ENCODE measurements at regions not wholly inside any gene's neighbourhood (a gene's known extent, or its start where the extent isn't known, plus 50 kb on each side); places are given as distances from the start of the nearest gene placed in this dataset.

GRCh38 chr2:199014226-199014625 lies 443.5 kb downstream of the SATB2 start:
- no peak overlapping the region for H3K4me3 ChIP-seq
- H3K27ac ChIP-seq: no peak overlapping the region
- no peak for DNase-seq (ENCODE audit: extremely low spot score in 2 of 2)
- intact Hi-C loops (cut with DNase I): no loop called here
- TF ChIP-seq POLR2A (IDR thresholded peaks at IDR 0.05) (no peak), POLR2AphosphoS5 (IDR thresholded peaks at IDR 0.05; ENCODE audit: insufficient read depth in 1 of 2, low read depth in 1 of 2) (no peak), CTCF (IDR thresholded peaks at IDR 0.05) (no peak)
- H3K4me1 ChIP-seq: no peaks in the 10 kb centered on the region
- no peaks in the 10 kb centered on the region for H3K27me3 ChIP-seq
- no peaks in the 10 kb centered on the region for H3K36me3 ChIP-seq
- no peaks in the 10 kb centered on the region for H3K9me3 ChIP-seq

GRCh38 chr2:199011908-199012307 lies 445.8 kb downstream of the SATB2 start:
- Histone ChIP-seq H3K9me3 (no peaks in the 10 kb centered on the region), H3K36me3 (no peaks in the 10 kb centered on the region), H3K27ac (no peak overlapping the region), H3K4me1 (no peaks in the 10 kb centered on the region), H3K27me3 (no peaks in the 10 kb centered on the region), H3K4me3 (no peak overlapping the region)
- no peak for DNase-seq (ENCODE audit: extremely low spot score in 2 of 2)
- intact Hi-C loops (cut with DNase I): no loop called here
- TF ChIP-seq CTCF (IDR thresholded peaks at IDR 0.05) (no peak), POLR2A (IDR thresholded peaks at IDR 0.05) (no peak), POLR2AphosphoS5 (IDR thresholded peaks at IDR 0.05; ENCODE audit: insufficient read depth in 1 of 2, low read depth in 1 of 2) (no peak)

- TF ChIP-seq CTCF (IDR thresholded peaks at IDR 0.05) (no peak), POLR2A (IDR thresholded peaks at IDR 0.05) (no peak), POLR2AphosphoS5 (IDR thresholded peaks at IDR 0.05; ENCODE audit: insufficient read depth in 1 of 2, low read depth in 1 of 2) (no peak)
- intact Hi-C loops (cut with DNase I): no loop called here
- Histone ChIP-seq H3K27me3 (no peaks in the 10 kb centered on the region), H3K36me3 (no peaks in the 10 kb centered on the region), H3K9me3 (no peaks in the 10 kb centered on the region), H3K4me1 (no peaks in the 10 kb centered on the region), H3K27ac (no peak overlapping the region), H3K4me3 (no peak overlapping the region)
- DNase-seq (ENCODE audit: extremely low spot score in 2 of 2): no peak
Measured at GRCh38 chr2:198994678-198995077, 463.1 kb downstream of the SATB2 start.

- H3K27me3 ChIP-seq: no peaks in the 10 kb centered on the region
- TF ChIP-seq POLR2A (IDR thresholded peaks at IDR 0.05) (no peak), CTCF (IDR thresholded peaks at IDR 0.05) (no peak), POLR2AphosphoS5 (IDR thresholded peaks at IDR 0.05; ENCODE audit: insufficient read depth in 1 of 2, low read depth in 1 of 2) (no peak)
Measured at GRCh38 chr2:198991431-198991830, 466.3 kb downstream of the SATB2 start.

GRCh38 chr2:198975779-198976178 lies 482.0 kb downstream of the SATB2 start:
- no peak overlapping the region for H3K27ac ChIP-seq
- no peak for TF ChIP-seq POLR2AphosphoS5 (IDR thresholded peaks at IDR 0.05; ENCODE audit: insufficient read depth in 1 of 2, low read depth in 1 of 2)
- no peak for TF ChIP-seq CTCF (IDR thresholded peaks at IDR 0.05)
- TF ChIP-seq POLR2A (IDR thresholded peaks at IDR 0.05): no peak
- intact Hi-C loops (cut with DNase I): no loop called here

More at GRCh38 chr2:198991431-198991830, 466.3 kb downstream of the SATB2 start:
- no peak overlapping the region for H3K27ac ChIP-seq
- no peaks in the 10 kb centered on the region for H3K36me3 ChIP-seq
- intact Hi-C loops (cut with DNase I): no loop called here
- DNase-seq (ENCODE audit: extremely low spot score in 2 of 2): no peak
- no peaks in the 10 kb centered on the region for H3K9me3 ChIP-seq
- H3K4me1 ChIP-seq: no peaks in the 10 kb centered on the region
- H3K4me3 ChIP-seq: no peak overlapping the region

More at GRCh38 chr2:198975779-198976178, 482.0 kb downstream of the SATB2 start:
- H3K36me3 ChIP-seq: no peaks in the 10 kb centered on the region
- H3K9me3 ChIP-seq: no peaks in the 10 kb centered on the region
- no peaks in the 10 kb centered on the region for H3K4me1 ChIP-seq
- H3K27me3 ChIP-seq: no peaks in the 10 kb centered on the region
- H3K4me3 ChIP-seq: no peak overlapping the region
- no peak for DNase-seq (ENCODE audit: extremely low spot score in 2 of 2)
